ENCODE measurements at regions not wholly inside any gene's neighbourhood (a gene's known extent, or its start where the extent isn't known, plus 50 kb on each side); places are given as distances from the start of the nearest gene placed in this dataset.

- Histone ChIP-seq H2BK12ac (ENCODE audit: low read depth, low read length) (no peak overlapping the region), H3K18ac (ENCODE audit: extremely low read depth, low read length) (no peak overlapping the region), H2BK120ac (replicated peaks; ENCODE audit: low read depth, low read length) (no peak overlapping the region), H2BK5ac (ENCODE audit: low read depth, low read length) (no peak overlapping the region), H4K8ac (ENCODE audit: extremely low read depth, insufficient read depth, low read length) (no peak overlapping the region), H2BK20ac (ENCODE audit: low read length) (no peak overlapping the region), H3K27me3 (replicated peaks in 1 of 4; ENCODE audit: control insufficient read depth in 3 of 4, extremely low read depth in 1 of 4, insufficient read depth in 3 of 4, low read length in 3 of 4) (no peaks in the 10 kb centered on the region), H3K9me3 (ENCODE audit: insufficient read depth in 2 of 2, low read depth in 1 of 2, low read length in 1 of 2) (no peaks in the 10 kb centered on the region), H2BK15ac (ENCODE audit: low read length) (no peak overlapping the region), H3K14ac (ENCODE audit: insufficient read length) (no peak overlapping the region), H4K91ac (replicated peaks; ENCODE audit: insufficient read length, low read length) (no peak overlapping the region), H3K56ac (replicated peaks; ENCODE audit: insufficient read length, low read depth, low read length) (no peak overlapping the region), H3K4me3 (ENCODE audit: extremely low read depth in 1 of 4, insufficient read depth in 2 of 4, low read depth in 3 of 4, low read length in 4 of 4) (no peak overlapping the region), H4K5ac (ENCODE audit: insufficient read length, low read depth, low read length) (no peak overlapping the region), H3K23ac (ENCODE audit: insufficient read length) (no peak overlapping the region), H2AK5ac (ENCODE audit: low read depth, low read length) (no peak overlapping the region), H3K4me1 (replicated peaks in 1 of 4; ENCODE audit: control insufficient read depth in 3 of 4, insufficient read depth in 4 of 4, low read length in 3 of 4) (no peaks in the 10 kb centered on the region), H3K4me2 (ENCODE audit: insufficient read depth in 1 of 2, low read depth in 2 of 2, low read length in 2 of 2) (no peak overlapping the region), H4K20me1 (replicated peaks in 1 of 2; ENCODE audit: control insufficient read depth in 1 of 2, insufficient read depth in 2 of 2, low read length in 2 of 2) (no peaks in the 10 kb centered on the region), H3K79me2 (ENCODE audit: control insufficient read depth in 1 of 2, insufficient read depth in 2 of 2, low read length in 2 of 2) (no peaks in the 10 kb centered on the region), H3K9ac (replicated peaks in 1 of 4; ENCODE audit: extremely low read depth in 1 of 4, low read depth in 3 of 4, low read length in 3 of 4) (no peak overlapping the region), H3K79me1 (ENCODE audit: low read depth, low read length) (no peaks in the 10 kb centered on the region), H2AFZ (ENCODE audit: low read length) (no peak overlapping the region), H3K4ac (replicated peaks; ENCODE audit: insufficient read length, low read depth, low read length) (no peak overlapping the region), H3K27ac (ENCODE audit: low read depth, low read length) (no peak overlapping the region), H3K36me3 (ENCODE audit: control insufficient read depth in 2 of 4, insufficient read depth in 4 of 4, low read length in 3 of 4) (no peaks in the 10 kb centered on the region), H3K23me2 (ENCODE audit: low read depth, low read length) (no peaks in the 10 kb centered on the region)
- WGBS, 2 experiments (ENCODE audit: extremely low coverage in 1 of 2, insufficient coverage in 1 of 2, insufficient read length in 1 of 2, insufficient replicate concordance in 2 of 2, low coverage in 1 of 2, low lambda C conversion rate in 2 of 2, missing lambda C conversion rate in 1 of 2) = 79% methylated on average over 2 of the region's 2 CpGs; no CpG with 5 or more reads in 1 of the 2 experiments
- DNase-seq (ENCODE audit: low read depth in 1 of 2, low spot score in 2 of 2) (no peak), FAIRE-seq (no peak)
- TF ChIP-seq CEBPB (IDR thresholded peaks at IDR 0.05; ENCODE audit: low read depth, low read length) = no peak
- TF ChIP-seq MAFK (IDR thresholded peaks at IDR 0.05; ENCODE audit: low read depth, low read length) = no peak
- TF ChIP-seq JUN (IDR thresholded peaks at IDR 0.05; ENCODE audit: low read depth, low read length) = no peak
- TF ChIP-seq JUND (IDR thresholded peaks at IDR 0.05; ENCODE audit: low read length) = no peak
- TF ChIP-seq KDM5A (IDR thresholded peaks at IDR 0.05; ENCODE audit: low read length) = no peak
- TF ChIP-seq CBX5 (IDR thresholded peaks at IDR 0.05; ENCODE audit: low read depth, low read length) = no peak
- TF ChIP-seq EZH2 (IDR thresholded peaks at IDR 0.05; ENCODE audit: low read depth, low read length, severe bottlenecking) = no peak
- TF ChIP-seq RBBP5 (IDR thresholded peaks at IDR 0.05; ENCODE audit: borderline replicate concordance, low read depth, low read length) = no peak
- POLR2A ChIA-PET (ENCODE audit: partially characterized antibody) = no interaction called here
- CTCF ChIA-PET (ENCODE audit: partially characterized antibody) = interaction anchor here (0.5 to 1.0 kb wide), 4 partner anchors 18 to 692 kb away, joined by 3 read pairs; no protein-coding TSS in a partner anchor
These were observed 51.3 kb upstream of the ADRA1D start for GRCh38 chr20:4300401-4300800.

All from H1 (cell line).